Endometrium (tissue), 2 donors: ENCODE measurements at regions not wholly inside any gene's neighbourhood (a gene's known extent, or its start where the extent isn't known, plus 50 kb on each side); places are given as distances from the start of the nearest gene placed in this dataset.

Experiments used
- FAIRE-seq: peaks from 2 replicates; lab custom pipeline; 2012; peaks lifted over from hg19 to GRCh38; lab: Jason Lieb, UNC
- donor health status: control.
- donor health status: control.

DNA sequence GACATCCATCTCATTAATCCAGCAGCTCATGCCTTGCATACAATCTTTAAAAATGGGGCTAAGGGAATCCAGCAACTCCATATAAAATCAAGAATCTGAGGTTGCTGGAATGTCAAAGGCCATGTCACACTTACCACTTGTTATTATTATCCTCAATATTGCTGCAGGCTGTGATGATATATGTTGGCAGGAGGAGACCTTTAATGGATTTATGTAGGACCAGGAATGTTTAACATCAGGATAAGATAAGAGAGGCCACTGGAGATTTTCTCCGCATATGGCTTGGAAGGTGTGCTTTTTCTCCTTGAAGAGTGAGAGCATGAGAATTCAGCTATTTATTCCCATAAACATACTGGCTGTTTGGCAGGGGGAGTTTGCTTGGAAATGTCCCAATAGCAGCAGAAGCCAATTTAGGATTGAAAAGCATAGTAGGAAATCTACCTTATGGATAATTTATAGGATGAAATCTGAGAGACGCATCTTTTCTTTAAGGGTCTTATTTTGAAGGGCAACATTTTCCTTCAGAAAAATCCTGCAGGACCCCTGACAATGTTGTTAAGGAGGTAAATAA is 481.4 kb downstream of the AGTPBP1 start:
- no peak for FAIRE-seq

DNA sequence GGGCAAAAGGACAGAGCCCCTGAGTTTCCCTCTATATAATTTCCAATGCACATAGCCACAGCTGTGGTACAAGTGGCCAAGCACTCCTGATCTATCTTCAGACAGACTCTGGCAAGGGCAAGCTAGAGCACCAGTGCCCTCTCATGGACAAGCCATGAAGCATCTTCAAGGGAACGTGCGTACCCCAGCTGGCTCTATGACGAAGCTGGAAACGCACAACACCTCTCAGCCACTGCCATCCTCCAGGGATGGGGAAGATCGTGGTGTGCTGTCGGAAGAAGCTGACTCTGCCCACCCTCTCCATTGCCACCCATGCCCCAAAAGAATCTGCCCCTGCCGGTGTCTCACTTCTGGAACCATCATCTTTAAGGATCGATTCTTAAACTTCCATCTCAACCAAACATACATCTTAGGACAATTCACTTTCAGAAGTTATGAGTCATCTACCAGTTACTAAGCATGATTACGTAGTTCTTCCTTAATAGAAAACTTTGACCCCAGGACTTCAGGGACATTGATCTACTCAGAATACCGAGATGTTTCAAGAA is 482.9 kb downstream of the AGTPBP1 start:
- FAIRE-seq: no peak

DNA sequence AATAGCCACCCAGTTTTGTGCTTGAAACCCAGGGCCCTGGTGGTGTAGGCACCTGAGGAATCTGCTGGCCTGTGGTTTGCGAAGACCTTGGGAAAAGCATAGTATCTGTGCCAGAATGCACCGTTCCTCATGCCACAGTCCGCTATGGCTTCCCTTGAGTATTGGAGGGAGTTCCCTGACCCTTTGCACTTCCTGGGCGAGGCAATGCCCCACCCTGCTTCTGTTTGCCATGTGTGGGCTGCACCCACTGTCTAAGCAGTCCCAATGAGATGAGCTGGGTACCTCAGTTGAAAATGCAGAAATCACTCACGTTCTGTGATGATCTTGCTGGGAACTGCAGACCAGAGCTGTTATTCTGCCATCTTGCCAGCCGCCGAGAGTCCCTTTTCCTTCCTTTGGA is 483.5 kb downstream of the AGTPBP1 start:
- no peak for FAIRE-seq

DNA sequence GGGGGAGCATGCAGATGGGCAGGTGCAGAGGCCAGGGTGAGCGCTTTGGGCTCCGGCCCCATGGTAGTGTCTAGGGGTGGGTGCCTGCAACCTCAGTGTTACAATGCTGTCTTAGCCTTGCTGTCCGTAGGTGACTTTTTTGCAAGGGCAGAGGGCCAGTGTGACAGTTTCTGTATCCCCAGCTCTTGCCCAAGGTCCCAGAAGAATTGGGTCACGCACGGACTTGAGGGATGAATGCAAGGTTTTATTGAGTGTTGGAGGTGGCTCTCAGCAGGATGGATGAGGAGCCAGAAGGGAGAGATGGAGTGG is 492.5 kb downstream of the AGTPBP1 start:
- no peak for FAIRE-seq

DNA sequence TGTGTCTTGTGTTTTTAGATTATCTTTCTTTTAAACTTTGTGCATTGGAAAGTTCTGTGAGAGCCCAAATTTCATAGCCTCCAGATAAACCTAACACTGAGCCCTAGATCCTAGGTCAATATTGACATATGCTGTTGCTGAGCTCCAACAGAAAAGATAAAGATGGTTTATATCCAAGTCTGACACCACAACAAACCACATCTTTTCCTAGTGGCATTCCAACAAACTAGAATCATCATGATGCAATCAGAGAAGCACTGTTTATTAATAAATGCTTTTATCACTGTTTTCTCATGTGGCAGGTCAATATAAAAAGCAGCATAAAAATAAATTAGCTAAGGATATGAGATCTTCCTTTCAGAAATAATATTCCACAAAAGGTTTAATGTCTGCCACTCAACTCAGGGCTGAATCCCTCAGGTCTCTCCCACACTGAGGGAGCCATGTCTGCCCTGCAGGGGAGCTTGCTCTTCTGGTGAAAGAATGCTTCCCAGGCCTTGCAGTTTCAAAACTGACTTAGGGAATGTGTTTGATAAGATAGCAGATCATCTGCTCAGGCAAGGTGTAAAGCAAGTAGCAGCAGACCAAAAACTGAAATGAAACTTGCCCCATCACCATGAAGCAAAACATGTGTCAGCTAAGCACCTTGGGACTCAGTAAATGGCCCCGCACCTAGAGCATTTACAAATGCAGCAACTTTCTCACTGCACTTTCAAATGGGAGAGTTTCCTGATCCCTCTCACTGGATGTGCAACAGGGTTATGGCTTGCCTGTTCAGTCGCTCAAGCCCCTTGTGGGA is 493.0 kb downstream of the AGTPBP1 start:
- FAIRE-seq: no peak

DNA sequence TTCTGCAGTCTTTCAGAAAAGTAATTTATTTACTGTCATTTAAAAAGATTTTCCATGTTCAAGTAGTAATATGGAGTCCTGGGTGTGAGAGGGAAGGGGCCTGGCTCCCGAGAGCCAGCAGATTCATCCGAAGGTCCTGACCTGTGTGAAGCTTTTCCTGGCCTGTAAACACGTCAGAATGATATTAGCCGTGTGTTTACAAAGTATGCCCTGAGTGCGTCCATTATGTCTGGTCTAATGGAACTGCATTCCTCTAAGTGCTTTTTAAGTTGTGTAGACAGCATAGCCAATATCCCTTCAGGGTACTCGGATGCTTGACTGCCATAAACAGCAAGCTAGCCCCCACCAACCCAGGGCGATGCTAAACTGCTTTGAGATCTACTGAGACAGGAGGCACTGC is 495.2 kb downstream of the AGTPBP1 start:
- FAIRE-seq: no peak

DNA sequence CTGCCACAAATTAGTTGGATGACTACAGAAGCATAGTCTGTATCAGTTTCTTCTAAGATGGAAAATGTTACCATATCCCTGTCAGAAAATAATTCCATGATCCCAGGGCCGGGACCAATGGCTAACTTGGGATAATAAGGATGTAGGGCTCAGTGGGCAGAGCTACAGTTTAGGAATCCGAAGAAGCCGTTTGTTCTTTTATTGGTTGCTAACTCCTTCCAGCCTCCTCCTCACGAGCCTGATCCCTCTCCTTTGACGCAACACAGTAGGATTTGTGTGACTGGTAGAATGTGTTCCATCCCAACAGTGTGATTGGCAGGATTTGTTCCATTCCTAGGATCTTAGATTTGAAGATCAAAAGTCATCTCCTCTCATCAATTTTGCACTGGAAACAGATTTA is 496.9 kb downstream of the AGTPBP1 start:
- no peak for FAIRE-seq

DNA sequence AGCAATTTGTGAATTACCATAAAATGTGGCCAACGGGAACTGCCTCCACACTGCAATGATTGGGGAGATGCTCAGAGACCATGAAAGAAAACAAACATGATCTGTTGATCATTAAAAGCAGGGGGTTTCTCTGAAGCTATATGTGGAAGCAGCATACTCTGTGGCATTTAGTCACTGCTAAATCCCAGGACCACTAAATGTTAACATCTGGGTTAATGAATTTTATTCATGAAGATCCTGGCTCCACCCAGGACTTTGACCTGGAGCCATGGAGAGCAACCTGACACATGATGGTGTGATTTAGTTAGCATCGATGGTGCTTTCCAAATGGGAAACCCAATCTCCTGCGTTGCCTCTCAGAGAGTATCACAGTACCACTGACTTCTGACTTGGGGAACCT is 497.8 kb downstream of the AGTPBP1 start:
- no peak for FAIRE-seq

DNA sequence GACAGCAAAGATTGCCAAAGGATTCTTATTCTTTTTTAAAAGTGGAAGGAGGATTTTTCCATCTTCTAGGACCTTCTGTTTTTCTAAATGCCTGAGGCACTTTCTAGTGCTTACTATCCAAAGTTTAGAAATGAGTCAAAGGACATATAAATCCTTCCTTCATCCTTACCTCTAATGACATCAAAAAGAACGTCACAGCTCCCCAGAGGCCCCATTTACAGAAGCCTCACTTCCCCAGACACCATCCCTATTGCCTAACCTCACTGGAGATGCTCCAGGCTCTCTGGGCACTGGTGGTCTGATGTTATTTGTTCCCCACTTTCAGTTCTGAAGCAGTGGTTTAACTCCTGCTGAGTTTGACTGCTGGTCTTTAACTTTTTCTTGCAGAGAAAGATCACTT is 504.3 kb downstream of the AGTPBP1 start:
- no peak for FAIRE-seq

DNA sequence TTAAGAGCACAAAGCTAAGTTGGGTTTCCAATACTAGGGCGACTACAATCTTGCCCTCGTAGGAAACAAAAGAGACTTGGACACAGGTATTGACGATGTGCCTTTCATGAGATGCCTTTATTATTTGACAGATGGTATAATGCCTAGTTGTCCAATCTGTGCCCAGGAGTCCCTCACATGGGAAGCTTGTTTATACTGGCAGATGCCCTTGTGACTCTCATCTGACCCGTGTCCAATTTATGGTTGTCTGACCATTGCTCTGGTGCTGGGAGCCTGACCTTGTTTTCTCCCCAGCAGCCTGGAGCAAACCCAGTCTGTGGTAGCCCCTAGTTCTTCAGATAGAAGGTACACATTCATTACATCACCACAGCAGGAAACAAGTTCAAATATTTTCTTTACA is 511.7 kb downstream of the AGTPBP1 start:
- no peak for FAIRE-seq

DNA sequence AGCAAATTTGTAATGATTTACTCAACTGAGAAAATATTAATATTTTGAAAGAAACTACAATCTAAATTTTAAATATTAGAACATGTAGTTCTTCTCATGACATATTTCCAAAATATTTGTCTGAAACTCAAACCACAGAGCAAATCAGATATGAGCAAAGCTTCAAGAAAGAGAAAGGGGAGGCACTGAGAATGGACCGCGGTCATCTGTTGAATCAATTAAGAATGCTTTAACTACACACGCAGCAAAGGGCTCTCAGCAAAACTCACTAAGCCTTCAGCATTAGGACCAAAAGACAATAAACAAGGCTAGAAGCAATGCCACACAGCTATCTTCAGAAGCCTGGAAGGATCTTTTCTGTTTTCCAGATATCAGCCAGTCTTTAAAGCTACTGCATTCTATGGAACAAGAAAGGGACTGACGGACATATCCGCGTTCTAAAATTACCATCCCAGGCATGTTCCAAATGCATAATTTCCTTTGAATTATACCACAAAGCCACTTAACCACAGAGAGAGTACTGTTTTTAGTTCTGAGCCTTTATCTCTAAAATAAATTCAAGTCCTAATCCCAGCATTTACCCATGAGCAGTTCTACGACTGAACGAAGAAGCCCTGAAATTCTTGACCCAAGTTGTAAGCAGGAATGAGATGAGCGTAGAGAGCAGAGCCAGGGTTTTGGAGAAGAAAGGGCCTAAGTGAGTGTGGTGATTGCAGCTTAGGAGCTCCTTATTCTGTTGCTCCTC is 513.5 kb downstream of the AGTPBP1 start:
- FAIRE-seq: no peak

DNA sequence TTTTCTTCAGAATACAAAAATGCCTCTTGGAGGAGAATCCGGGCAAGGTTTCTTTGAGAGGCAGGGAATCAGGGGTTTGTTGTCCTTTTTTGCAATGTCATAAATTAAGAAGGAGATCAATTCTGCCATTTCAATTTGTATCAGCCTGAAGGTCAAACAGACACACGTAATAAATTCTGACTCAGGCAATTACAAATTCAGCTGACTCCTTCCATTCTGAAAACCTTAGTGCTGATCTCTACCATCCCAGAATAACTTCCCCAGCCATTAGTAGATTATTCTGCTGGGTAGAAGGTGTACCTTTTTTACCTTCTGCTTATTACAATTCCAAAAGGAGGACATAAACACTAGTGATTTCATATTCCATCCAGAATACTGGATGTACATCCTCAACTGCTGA is 516.6 kb downstream of the AGTPBP1 start:
- FAIRE-seq: no peak

DNA sequence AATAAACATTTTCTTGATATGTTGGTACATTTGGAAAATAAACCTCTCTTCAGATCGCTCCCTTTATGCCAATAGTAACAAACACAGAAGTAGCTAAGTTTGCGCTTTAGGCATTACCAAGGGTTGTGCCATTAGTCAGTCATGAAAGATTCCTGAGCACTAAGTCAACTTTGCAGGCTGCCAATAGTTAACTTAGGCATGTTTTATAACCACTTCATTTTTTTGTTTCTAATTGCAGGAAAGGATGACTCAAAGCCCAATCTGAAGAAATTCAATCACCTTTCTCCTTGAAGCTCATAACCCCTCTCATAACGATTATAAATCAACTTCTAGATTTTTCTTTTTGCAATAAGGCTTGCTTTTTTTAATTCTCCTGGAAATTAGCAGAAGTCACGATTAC is 517.0 kb downstream of the AGTPBP1 start:
- FAIRE-seq: no peak

DNA sequence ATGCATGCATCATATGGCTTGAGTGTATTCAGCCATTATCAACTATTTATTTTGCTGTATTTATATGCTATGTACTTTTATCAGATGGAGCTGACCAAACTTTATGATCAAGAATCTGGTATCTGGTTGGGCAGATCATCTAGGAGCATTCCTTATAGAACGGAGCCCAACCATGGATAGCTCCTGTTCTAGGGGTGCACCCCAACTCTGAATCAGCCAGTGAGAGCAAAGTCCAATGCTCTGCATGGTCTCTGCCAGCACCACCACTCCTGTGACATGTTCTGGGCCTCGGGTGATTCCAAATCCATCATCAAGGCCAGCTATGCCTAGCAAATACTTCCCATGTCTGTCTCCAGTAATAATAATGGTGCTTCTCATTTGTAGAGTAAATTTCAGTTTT is 517.5 kb downstream of the AGTPBP1 start:
- FAIRE-seq: no peak

DNA sequence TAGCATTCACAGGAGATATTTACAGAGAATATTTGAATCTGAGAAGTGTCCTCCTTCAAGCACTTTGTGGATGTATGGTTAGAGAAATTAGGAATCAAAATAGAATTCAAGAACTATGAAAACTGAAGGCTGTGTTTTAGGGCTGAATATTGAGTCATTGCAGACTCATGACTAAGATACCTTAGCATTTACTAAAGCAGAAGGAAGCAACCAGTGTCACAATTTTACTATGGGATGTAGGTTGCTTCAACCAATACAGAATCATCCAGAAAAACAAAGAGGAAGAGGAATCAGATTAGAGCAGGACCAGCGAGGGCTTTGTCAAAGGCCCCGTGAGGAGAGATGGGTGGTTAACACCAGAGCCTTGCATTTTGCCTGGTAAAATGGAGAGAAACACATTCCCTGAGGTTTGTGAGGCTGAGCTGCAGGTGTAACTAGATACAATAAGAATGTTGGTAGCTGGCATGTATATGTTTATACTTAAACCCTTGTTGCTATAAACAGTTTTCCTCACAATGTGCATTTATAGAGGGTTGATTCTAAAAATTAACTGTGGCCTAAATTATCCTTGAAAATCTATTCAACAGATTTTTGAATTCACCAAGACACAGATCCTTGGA is 518.1 kb downstream of the AGTPBP1 start:
- FAIRE-seq: no peak

DNA sequence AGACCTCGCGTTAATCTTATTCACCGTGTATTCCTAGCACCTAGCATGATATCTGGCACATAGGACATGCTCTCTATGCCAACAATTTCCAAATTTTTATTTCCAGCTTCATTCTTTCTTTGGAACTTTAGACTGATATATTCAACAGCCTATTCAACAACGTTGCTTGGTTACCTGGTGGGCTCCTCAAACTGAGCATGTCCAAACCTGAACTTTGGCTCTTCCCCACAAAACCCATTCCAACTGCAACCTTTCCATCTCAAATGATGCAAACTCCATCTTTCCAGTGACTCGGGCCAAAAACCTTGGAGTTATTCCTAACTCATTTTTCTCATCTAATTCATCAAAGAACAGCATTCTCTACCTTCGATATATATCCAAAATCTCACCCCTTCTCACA is 525.2 kb downstream of the AGTPBP1 start:
- FAIRE-seq: no peak

DNA sequence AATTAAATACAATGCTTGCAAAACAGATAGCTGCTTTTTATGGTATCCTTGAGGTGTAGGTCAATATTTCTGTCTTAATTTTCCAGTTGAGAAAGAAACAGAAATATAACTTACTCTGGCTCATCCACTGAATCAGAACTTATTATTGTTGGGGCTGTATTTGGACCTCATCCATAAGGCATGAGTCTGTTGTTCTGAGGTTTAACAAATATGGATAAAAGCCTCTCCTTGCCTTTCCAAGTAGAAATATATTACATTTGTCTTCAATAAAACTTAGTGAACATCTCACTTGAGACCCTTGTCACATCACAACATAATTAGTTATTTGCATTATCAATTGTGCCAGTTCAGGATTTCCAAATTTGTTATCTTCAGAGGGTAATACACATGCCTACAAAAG is 525.8 kb downstream of the AGTPBP1 start:
- FAIRE-seq: no peak

DNA sequence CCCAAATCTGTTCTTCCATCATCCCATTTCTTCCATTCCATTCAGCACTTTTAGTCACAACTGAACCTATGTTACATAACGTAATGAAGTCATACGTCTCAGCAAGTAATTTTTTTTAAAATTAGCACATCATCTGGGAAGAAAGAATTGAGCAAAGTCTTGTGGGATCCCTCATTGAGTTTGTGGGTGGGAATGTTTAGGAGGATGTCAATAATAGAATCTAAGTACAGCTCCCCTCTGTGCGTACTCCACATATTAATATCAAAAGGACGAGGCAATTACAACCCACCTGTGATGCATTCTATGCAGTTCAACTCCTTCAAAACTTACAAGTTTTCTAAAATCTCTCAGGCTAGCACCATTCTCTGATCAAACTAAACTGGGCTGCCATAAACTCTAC is 526.3 kb downstream of the AGTPBP1 start:
- FAIRE-seq: no peak

DNA sequence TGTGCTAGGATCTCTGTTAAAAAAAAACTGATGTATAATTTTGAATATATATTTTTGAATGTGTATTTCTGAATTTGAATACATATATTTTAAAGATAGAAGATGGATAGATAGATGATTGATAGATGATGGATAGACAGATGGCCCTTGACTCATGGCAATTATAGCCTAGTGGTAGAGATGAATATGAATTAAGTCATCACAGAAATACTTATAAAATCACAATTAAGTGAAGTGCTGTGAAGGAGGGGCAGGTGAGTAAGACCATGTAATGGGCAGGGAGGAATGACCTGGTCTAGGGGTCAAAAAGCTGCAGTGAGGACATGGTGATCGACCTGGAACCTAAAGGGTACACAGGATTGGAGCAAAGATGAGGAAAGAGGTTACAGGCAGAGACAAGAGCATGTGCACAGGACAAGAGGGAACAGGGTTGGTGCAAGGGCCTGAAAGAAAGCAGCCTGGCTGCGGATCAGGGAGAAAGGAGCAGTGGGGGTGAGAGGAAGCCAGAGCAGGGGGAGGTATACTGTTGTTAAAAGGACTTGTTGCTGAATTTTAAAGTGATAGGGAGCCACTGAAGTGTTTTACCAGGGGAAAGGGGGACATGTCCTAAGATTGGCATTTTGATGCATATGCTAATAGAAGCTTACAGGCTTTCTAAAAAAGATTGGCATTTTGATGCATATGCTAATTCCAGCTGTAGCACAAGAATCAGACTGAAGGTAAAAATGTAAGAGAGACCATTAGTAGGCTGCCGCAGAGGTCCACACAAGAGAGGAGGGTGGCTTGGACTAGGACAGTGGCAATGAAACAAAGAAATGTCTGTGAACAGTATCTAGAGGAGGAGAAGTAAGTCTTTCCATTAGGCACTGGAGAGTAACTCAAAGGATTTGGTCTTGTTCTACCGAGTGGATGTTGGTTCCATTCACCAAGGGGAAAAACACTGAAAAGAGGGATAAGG is 527.8 kb downstream of the AGTPBP1 start:
- FAIRE-seq: no peak

DNA sequence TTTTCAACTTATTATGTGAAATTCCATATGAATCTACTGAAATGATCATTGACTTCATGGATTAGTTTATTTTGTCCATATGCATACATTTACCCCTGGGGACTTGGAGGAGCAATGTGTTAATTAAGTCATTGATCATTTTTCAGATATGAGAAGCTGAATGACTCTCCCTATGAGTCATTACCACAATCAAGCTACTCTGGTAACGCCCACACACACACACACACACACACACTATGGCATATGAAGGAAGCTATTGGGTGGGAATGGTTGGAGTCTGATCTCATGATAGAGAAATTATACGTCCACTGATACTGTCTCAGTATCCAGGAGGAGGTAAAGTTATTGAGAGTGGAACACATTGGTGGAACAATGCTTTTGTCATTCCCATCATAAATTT is 528.9 kb downstream of the AGTPBP1 start:
- no peak for FAIRE-seq

DNA sequence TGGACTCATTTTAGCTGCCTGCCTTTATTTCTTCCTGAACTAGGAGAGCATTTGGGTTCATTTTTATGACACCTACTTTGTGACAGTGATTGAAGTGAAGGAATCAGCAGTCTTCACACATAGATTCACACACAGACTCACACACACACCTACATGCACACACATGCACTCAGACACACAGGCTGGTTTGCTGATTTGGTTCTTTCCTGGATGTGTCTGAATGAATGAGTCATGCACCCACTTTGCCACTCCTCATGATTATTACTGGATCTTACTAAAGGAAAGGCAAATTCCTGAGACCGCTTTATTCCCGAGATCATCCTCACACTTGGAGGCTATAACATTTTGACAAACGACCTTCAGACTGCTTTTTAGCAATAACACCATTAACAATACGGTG is 529.5 kb downstream of the AGTPBP1 start:
- FAIRE-seq: no peak

DNA sequence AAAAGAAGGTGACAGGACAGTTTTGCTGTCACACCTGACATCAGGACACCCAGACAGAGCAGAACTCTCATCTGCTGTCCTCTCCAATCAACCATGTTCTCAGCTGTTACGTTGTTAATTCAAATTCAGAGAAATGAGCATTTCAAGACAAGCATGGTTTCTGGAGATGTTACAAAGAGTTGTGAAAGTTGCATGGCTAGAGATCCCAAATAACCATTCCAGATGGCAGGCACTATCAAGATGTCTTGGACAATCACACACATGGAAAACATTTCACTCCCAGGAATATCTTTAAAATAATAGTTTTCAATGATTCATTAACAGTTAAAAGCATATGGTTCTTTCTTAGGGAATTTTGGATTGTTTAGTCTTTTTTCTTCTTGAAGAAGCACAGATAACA is 533.1 kb downstream of the AGTPBP1 start:
- no peak for FAIRE-seq
